Left cardiac atrium (tissue), 4 donors: ENCODE measurements at regions not wholly inside any gene's neighbourhood (a gene's known extent, or its start where the extent isn't known, plus 50 kb on each side); places are given as distances from the start of the nearest gene placed in this dataset.

Experiments used
- ATAC-seq, 2 donors: fragments of 200-7000 bp; cut with Tn5 transposase; one replicate each; pipeline ENCODE4 v1.9.1; 2020; ENCODE audit warnings: mild to moderate bottlenecking in 2 of 2, moderate library complexity in 2 of 2
- DNase-seq: peaks from one replicate; pipeline ENCODE4 v3.0.0-alpha.2; 2020
- intact Hi-C, 2 donors: fragments of 100-400 bp; cut with DNase I; formaldehyde crosslinking; loops; one replicate each; pipeline versions ENCODE4 v1.14.1 to v1.15.1; 2022 to 2023
- donor health status: DM: no; HTN: yes; CAD: no.
- donor health status: DM: no; HTN: yes; CAD: no; lungs with severe emphysema.
- donor health status: DM: yes; HTN: yes; CAD: no.
- donor health status: Dilated cardiomyopathy.

DNA sequence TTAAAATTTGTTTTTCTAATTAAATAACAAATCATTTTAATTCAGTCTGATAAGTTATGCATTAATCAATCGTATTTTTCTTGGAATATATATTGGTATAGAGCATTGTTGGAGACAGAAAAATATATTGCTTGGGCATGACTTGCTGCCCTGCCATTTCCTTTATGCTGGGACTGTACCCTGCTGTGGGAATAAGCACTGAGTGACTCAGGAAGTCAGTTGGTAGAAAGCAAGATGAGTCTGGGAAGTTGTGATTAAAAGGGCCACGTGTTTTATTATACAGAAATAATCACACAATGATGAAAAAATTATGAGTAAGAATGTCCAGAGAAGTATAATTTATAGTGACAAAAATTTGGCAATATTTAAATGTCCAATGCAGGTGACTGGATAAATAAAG lies 139.5 kb downstream of the KIF18A start:
- no peak for ATAC-seq
- intact Hi-C loops = no loop called here

DNA sequence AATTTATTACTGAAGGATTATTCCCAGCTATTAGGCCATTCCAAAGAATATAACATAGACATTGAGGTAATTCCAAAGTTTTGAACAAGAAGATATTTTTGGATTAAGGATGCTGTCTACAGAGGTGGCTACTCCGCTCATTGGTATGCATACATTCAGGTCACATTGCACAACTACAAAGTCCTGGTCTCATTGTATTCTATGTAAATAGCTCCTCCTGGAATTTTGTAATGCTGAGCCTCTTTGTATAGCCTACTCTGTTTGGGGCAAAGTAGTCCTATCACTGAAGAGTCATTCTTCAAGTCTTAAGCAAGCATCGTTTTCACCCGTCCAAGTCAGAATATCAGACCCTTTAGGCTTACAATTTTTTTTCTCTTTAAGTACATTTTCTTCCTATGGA lies 142.4 kb downstream of the KIF18A start:
- ATAC-seq = no peak
- DNase-seq = no peak
- intact Hi-C loops = no loop called here

More for the DNA sequence above, 139.5 kb downstream of the KIF18A start:
- no peak for DNase-seq

DNA sequence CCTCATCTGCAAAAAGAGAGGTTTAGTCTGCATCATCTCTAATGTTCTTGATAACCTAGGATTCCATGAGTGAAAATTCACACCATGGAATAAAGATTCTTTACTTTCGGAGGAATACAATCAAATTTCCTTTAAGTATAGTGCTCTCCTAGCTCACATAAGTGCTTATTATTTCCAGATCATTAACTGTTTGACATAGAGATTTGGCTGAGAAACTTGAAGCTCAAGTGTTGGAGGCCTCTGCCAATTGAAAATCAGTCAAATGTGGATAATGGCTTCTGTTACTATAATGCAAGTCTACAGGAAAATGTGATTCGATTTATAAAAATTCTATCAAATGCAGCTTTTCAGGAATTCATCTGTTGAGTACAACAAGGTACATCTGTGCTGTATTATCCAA lies 144.6 kb downstream of the KIF18A start:
- intact Hi-C loops = no loop called here
- no peak for DNase-seq

DNA sequence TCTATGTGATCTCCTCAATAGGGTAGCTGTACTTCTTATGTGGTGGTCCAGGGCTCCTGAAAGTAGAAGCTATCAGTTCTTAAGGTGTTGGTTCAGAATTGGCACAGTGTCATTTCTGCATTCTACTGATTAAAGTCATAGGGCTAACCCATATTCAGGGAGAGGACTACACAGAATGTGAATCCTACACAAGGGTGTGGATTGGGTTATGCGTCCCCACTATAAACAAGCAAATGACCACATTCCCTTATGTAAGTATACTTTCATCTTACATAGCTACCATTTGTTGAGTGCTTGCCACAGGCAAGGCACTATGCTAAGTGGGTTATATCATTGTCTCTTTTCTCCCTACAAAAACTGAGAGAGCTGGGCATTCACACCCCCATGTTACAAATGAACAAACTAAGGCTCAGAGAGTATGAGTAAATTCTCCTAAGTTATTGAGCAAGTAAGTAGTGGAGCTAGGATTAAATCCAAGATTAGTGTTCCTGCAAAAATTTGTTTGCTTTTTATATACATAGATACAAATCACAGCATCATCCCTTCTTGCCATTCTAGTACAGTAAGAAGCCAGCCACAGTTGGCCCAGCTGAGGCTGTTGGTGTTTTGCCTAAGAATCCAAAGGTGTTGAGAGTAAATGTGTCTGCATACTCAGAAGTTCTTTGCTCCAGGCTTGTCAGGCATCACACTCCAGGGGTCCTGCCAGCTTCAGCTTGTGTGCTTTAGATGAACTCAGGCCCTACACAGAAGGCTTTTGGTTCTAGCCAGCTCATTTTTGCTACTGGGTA lies 157.8 kb downstream of the KIF18A start:
- DNase-seq (no peak), ATAC-seq (no peak)
- intact Hi-C loops = no loop called here

More for the DNA sequence above, 144.6 kb downstream of the KIF18A start:
- no peak for ATAC-seq

DNA sequence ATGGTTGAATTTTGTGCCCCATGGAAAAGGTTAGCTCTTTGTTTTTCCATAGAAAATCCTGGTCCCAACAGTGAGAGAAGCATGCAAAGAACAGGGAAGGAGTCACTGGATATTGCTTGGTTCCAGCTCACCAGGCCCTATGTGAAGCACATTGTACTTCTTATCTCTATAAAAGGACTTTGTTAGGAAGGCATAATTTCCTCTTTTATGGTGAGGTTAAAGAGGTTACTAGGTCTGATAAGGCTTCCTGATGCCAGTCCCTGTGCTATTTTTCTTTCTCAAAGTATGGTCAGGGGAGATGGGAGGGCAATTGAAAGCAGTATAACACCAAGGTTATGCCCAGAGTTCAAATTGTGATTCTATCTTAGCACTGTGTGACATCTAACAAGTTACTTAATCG lies 162.6 kb downstream of the KIF18A start:
- no peak for DNase-seq
- ATAC-seq = no peak
- intact Hi-C loops = no loop called here

DNA sequence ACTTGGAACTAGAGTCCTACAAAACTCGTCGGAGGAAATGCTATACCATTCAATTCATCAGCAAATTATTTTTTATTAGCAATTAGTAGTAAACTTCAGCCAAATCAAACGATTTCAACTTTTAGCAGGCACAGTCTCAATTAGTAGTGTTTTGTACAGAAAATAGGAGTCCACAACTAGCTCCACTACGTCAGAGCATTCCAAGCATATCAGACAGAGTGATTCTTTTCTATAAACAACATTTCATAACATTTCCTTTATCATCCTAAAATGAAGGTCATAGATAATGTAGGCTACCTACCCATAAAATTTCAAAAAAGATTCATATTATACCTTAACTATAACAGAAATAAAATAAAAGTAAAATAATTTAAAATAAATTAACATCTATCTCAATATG lies 169.9 kb downstream of the KIF18A start:
- intact Hi-C loops = no loop called here
- DNase-seq = no peak
- peak in 1 of 2 donors; percentile 46 for ATAC-seq

DNA sequence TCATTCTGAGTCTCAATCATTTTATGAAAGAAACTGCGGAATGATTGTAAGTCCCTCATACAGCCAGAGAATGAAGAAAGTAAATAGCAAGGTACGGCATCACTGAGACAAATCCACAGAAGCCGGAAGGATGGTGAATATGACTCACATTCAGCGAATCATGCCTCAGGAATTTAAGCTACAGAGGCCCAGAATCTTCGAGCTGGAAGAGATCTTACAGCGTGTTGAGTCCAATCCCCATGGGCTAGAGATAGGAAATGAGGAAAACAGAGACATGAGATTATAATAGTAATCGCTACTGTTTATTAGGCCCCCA lies 173.2 kb downstream of the KIF18A start:
- peak in 1 of 2 donors; percentile 71 for ATAC-seq

DNA sequence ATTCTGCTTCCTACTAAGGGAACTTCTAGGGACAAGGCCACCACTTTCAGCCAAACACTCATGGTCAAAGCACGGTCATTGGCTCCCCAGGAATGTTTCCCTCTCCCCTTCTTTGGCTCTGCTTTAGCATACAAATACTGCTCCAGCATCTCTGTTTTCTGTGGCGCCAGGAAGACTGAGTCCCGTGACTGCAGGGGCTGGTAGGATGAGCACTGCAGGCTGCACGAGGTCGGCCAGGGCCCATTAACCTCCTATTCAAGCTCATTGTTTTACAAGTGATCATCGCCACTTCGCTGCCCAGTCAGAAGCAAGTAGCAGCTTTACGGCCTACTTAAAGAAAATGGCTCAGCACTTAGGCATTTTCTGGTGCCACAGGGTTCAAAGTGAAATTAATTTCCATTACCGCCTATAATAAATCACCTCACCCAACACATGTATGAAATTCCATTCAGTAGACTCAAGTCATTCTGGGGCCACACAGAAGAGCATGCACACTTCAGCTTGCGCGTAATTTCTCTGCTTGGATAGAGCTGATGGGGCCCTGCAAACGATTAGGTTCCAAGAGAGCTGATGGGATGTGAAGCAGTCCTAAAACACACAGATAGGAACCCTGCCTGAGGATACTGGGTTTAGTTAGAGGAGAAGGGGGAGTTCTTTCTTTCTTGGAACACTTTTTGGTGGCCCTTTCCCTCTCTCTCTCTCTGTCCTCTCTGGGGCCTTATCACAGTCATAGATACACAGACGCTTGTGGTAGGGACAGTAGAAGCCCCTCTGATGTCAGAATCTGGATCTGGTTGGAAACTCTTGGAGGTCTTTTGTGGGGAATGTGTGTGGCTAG lies 173.7 kb downstream of the KIF18A start:
- intact Hi-C loops = no loop called here
- ATAC-seq (no peak), DNase-seq (no peak)

More for the DNA sequence above, 173.2 kb downstream of the KIF18A start:
- DNase-seq = no peak
- intact Hi-C loops = no loop called here

DNA sequence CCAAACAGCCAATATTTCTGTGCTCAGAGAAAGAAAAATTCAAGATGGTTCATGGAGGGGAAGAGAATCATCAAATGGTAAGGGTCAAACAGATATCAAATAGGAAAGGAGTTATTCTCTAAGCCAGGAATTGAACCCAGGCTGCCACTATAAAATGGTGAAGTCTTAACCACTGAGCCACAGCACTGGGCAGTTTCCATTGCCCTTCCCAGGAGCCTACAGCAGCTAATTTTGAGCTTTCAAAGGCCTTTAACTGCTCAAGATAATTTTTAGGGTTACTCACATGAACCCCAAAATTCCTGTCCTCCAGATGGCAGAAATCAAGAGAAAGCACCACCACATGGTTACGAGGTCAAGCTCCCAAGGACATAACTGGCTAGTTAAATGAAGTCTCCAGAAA lies 176.2 kb downstream of the KIF18A start:
- intact Hi-C loops = no loop called here
- DNase-seq (no peak), ATAC-seq (no peak)

DNA sequence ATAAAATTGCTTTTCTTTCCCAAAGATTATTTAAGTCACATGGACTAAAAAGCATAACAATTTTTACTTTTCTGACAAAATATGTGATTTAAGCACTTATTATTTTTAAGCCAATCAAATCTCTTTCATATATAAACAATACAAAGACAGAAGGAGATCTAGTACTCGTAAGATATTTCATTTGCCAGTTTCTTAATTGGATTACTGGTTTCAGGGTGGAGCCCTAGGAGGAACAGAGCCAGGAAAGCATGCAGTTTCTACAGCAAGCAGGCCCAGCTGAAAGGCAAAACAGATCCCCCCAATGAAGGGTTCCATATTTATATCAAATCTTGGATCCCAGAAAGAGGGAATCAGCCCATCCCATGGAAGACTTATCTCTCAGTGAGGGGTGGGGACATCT lies 177.0 kb downstream of the KIF18A start:
- intact Hi-C loops = no loop called here
- ATAC-seq = no peak
- DNase-seq = no peak

DNA sequence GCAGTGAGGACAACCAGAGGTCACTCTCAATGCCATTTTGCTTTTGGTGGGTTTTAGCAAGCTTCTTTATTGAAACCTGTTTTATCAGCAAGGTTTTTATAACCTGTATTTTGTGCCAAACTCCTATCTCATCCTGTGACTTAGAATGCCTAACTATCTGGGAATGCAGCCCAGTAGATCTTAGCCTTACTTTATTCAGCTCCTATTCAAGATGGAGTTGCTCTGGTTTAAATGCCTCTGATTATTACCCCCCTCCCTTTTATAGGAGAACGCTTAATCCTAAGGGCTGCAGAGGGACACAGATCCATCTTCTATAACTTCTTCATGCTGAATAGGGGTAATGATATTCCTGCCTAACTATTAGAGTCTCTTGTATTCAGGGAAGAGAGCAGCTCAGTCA lies 179.1 kb downstream of the KIF18A start:
- no peak for ATAC-seq
- DNase-seq = no peak
- intact Hi-C loops = no loop called here

DNA sequence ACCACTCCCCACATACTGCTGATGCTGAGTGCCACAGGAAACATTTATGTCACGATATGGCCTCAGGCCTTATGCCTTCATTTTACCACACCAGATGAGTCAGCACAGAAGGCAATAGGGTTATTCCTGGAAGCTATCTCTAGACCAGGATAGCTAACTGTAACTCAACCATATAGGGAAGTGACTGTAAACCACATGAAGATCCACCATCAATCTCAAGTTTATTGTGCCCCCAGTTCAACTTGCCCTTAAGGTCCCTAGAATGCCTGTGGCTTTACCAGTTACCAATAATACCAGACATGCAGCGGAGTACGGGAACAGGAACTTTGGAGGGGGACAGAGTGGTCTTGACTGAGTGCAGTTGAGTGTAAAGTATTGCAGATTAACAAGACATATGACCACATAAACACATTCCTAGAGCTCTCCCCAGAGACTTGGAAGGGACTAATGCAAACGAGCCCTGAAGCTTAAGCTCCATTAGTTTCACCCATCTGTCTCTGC lies 180.9 kb downstream of the KIF18A start:
- DNase-seq (no peak), ATAC-seq (no peak)
- intact Hi-C loops = no loop called here

DNA sequence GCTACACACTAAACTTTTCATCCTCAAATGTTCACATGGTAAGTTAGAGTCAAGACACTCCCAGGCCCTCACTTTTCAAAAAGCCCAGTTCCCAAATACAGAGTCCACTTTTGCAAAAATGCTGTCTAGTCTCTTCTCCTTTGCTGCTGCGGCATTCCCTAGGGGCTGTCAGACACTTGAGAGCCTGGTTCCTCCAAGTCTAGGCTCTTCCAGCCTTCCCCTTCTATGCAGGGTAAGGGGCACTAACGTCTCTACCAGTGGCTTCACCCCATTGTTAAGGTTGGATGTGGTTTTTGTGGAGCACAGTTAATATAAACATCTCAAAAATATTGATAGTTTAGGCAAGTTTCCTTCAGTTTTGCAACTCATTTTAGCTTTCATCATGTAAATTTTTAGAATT lies 181.5 kb downstream of the KIF18A start:
- DNase-seq (no peak), ATAC-seq (no peak)
- intact Hi-C loops = no loop called here

DNA sequence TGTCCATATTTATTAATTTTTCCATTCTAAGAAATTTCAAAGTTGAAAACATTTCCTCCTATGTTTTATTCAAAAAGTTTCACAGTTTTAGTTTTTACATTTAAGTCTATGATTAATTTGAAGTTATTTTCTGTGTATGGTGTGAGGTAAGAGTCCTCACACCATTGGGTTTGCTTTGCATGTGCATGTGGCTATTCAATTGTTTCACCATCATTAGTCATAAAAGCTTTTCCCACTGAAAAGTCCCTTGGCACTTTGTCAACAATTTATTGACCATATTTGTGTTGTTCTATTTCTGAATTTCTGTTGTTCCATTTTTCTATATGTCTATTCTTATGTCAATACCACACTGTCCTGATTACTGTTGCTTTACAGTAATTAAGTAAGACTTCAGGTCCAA lies 186.5 kb downstream of the KIF18A start:
- intact Hi-C loops = no loop called here
- no peak for ATAC-seq
- DNase-seq = no peak

DNA sequence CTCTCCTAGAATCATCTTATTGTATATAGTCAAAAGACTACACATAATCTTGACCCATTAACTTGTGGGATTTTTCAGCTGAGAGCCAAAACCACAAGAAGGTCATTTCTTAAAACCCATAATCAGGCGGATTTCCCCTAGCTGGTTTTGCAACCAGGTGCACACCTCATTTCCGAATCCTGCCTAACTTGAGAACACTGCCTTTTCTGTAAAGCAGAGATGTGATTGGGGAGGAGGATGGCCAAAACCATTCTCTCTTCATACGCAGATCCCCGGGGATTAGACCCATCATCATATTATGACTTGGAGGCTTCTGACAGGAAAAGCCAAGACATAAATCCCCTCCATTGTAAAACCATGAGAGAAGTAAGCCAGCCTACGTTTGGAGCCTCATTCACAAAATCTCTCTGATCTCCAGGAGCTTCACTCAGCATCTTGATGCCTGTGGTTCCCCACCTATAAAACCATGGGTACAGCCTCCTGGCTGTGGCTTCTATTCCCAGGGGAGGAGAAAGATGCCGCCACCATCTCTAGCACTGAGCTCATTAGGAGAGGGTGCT lies 191.3 kb downstream of the KIF18A start:
- intact Hi-C loops = no loop called here
- ATAC-seq (no peak), DNase-seq (no peak)

DNA sequence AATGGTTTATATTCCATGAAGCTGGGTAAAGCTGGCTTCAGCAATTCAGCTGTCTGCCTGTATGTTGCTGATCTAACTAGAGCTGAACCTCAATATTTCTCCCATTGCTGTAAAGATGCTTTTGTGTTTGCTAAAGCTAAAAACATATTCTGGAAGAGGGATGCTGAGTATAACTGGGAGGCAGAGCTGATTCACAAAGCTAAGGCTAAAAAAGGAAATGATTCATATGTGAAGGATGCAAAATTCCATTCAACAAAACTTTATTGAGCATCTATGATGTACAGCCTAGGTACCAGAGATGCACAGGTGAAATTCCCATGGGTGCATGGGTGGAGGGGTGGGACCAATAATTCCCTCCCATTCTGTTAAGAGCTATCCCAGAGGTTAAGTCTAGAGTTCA lies 193.9 kb downstream of the KIF18A start:
- DNase-seq = no peak
- intact Hi-C loops = no loop called here
- ATAC-seq = no peak

DNA sequence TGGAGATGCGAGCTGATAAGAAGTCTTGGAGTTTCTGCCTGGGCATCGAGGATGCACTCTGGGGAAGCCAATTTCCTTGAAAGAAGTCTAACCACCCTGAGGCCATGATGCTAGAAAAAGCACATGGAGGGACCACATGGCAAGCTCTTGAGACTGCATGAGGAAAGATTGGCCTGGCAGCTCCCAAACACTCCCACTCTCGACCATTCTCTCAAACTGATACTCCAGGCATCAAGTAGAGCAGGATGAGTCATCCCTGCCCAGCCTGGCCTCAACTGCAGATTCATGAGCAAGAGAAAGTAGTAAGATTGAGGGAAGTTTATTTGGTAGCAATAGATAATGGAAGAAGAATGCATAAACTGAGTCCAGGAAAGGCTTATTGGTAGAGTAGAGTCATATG lies 194.3 kb downstream of the KIF18A start:
- no peak for ATAC-seq
- intact Hi-C loops = no loop called here
- DNase-seq = no peak

DNA sequence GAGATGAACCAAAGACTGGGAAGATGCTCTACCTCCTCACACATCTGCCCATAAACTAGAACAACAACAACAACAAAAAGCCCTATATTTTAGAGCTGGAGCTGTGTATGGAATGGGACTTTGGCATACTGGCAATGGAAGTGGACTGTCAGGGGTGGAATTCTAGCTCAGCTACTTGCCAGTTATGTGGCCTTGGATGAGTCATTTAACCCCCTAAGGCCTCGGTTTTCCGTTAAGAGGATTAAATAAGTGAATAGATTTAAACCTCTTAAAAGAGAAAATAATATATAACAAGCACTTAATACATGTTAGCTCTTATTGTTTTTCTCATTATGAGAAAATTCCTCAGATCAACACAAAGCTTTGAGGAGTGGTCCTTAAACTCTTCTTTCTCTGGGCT lies 195.0 kb downstream of the KIF18A start:
- intact Hi-C loops = no loop called here
- ATAC-seq (no peak), DNase-seq (no peak)

DNA sequence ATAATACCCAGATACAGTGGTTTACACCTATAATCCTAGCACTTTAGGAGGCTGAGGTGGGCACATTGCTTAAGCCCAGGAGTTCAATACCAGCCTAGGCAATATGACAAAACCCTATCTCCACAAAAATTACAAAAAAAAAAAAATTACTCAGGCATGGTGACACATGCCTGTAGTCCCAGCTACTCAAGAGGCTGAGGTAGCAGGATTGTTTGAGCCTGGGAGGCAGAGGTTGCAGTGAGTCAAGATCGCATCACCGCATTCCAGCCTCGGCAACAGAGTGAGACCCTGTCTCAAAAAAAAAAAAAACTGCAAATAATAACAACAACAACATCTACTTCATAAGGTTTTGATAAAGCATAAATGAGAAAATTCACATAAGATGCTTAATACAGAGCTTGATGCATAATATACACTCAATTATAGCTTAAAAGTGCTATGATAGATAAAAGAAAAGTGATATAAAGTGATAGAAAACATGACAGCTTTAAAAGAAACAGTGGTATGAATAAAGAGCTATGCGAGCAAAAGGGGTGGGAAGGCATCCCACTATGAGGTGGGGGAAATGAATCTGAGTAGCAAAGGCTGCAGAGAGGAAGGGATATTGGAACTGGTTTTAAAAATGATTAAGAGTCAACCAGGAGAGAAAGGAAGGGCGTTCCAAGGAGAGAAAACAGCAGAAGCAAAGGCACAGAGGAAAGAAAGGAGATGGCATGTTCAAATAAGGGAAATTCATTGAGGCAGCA lies 197.6 kb downstream of the KIF18A start:
- intact Hi-C loops = no loop called here
- no peak for ATAC-seq

DNA sequence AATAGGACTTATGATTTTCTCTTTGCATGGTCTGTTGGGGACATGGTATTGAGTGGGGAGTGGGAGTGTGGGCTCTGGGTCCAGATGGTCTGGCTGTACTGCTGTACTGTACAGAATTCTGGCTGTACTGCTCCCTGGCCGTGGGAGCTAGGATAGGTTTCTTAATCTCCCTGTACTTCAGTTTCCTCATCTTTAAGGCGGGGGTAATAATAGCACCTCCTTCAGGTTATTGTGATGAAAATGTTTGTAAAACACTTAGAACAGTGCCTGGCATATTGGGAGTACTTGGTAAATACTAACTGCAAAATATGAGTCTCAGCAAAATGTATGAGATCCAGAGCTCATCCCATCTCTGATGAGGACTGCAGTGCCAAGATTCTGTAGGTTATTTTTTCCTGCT lies 198.6 kb downstream of the KIF18A start:
- ATAC-seq = no peak
- intact Hi-C loops = loop anchor here in 1 of 2 donors (10.0 kb wide), 1 partner anchor 75 kb away; no protein-coding TSS in a partner anchor
- DNase-seq = no peak

More for the DNA sequence above, 197.6 kb downstream of the KIF18A start:
- DNase-seq = no peak
